Peyer's patch (tissue), 4 donors: ENCODE measurements at regions not wholly inside any gene's neighbourhood (a gene's known extent, or its start where the extent isn't known, plus 50 kb on each side); places are given as distances from the start of the nearest gene placed in this dataset.

Experiments
- DNase-seq, 3 donors: peaks; one replicate each; pipeline ENCODE4 v3.0.0-alpha.2; 2017 to 2019
- H3K27ac ChIP-seq, 4 donors: fragments of 200-600 bp; sonication (generic); one replicate each; pipeline ENCODE4 v1.5.1; 2016 to 2019
- H3K27me3 ChIP-seq, 2 donors: fragments of 200-600 bp; sonication (generic); one replicate each; pipeline ENCODE4 v1.5.1; 2019
- H3K36me3 ChIP-seq, 3 donors: fragments of 200-600 bp; sonication (generic); one replicate each; pipeline ENCODE4 v1.5.1; 2016 to 2019
- H3K4me1 ChIP-seq, 4 donors: fragments of 200-600 bp; sonication (generic); one replicate each; pipeline ENCODE4 v1.5.1; 2016 to 2019
- H3K4me3 ChIP-seq, 4 donors: fragments of 200-600 bp; sonication (generic); 1 replicate in 3 of 4; 2 replicates in 1 of 4; pipeline ENCODE4 v1.5.1; 2016 to 2019; ENCODE audit warnings: mild to moderate bottlenecking in 1 of 4
- H3K9me3 ChIP-seq, 4 donors: fragments of 200-600 bp; sonication (generic); one replicate each; pipeline ENCODE4 v1.5.1; 2016 to 2019; ENCODE audit warnings: mild to moderate bottlenecking in 1 of 4
- POLR2A ChIP-seq, 2 donors: fragments of 450-650 bp; IDR thresholded peaks; one replicate each; pipeline ENCODE4 v1.5.1; 2017; ENCODE audit warnings: antibody characterized with exemption in 2 of 2, mild to moderate bottlenecking in 2 of 2, moderate library complexity in 2 of 2
- TF ChIP-seq, protein P1 (sequence below), 6 experiments: fragments of 450-650 bp in 4 of 6; fragments of 200-600 bp in 2 of 6; sonication (generic) in 1 of 6; IDR thresholded peaks; one replicate each; pipeline ENCODE4 v1.5.1; 2017 to 2019; ENCODE audit warnings: antibody characterized with exemption in 6 of 6, mild to moderate bottlenecking in 3 of 6, moderate library complexity in 1 of 6

GRCh38 chr1:244356376-244356775, 95.3 kb downstream of the ADSS2 start:
- no peak overlapping the region for H3K4me3 ChIP-seq
- H3K27ac ChIP-seq, result no peak overlapping the region
- H3K27me3 ChIP-seq, result no peaks in the 10 kb centered on the region
- no peak for TF ChIP-seq POLR2A (IDR thresholded peaks at IDR 0.05)
- TF ChIP-seq, protein P1, sequence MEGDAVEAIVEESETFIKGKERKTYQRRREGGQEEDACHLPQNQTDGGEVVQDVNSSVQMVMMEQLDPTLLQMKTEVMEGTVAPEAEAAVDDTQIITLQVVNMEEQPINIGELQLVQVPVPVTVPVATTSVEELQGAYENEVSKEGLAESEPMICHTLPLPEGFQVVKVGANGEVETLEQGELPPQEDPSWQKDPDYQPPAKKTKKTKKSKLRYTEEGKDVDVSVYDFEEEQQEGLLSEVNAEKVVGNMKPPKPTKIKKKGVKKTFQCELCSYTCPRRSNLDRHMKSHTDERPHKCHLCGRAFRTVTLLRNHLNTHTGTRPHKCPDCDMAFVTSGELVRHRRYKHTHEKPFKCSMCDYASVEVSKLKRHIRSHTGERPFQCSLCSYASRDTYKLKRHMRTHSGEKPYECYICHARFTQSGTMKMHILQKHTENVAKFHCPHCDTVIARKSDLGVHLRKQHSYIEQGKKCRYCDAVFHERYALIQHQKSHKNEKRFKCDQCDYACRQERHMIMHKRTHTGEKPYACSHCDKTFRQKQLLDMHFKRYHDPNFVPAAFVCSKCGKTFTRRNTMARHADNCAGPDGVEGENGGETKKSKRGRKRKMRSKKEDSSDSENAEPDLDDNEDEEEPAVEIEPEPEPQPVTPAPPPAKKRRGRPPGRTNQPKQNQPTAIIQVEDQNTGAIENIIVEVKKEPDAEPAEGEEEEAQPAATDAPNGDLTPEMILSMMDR (IDR thresholded peaks at IDR 0.05), result no peak
- H3K36me3 ChIP-seq, result no peaks in the 10 kb centered on the region
- peaks cover 0 to 7% (median 0%) of the 10 kb centered on the region in 4 donors for H3K4me1 ChIP-seq
- DNase-seq, result no peak
- no peaks in the 10 kb centered on the region for H3K9me3 ChIP-seq
